Prostate gland (tissue), 2 donors: ENCODE measurements at regions not wholly inside any gene's neighbourhood (a gene's known extent, or its start where the extent isn't known, plus 50 kb on each side); places are given as distances from the start of the nearest gene placed in this dataset.

ENCODE experiments used
- POLR2A ChIP-seq: fragments of 450-650 bp; IDR thresholded peaks from one replicate; pipeline ENCODE4 v1.6.1; 2016; ENCODE audit warnings: antibody characterized with exemption, mild to moderate bottlenecking
- TF ChIP-seq, protein P1 (sequence below), 4 experiments: fragments of 200-600 bp in 2 of 4; fragments of 450-650 bp in 2 of 4; sonication (generic) in 2 of 4; IDR thresholded peaks; 1 replicate in 3 of 4; 2 replicates in 1 of 4; pipeline ENCODE4 v1.5.1; 2016 to 2019; ENCODE audit warnings: antibody characterized with exemption in 4 of 4, mild to moderate bottlenecking in 2 of 4, moderate library complexity in 2 of 4

DNA sequence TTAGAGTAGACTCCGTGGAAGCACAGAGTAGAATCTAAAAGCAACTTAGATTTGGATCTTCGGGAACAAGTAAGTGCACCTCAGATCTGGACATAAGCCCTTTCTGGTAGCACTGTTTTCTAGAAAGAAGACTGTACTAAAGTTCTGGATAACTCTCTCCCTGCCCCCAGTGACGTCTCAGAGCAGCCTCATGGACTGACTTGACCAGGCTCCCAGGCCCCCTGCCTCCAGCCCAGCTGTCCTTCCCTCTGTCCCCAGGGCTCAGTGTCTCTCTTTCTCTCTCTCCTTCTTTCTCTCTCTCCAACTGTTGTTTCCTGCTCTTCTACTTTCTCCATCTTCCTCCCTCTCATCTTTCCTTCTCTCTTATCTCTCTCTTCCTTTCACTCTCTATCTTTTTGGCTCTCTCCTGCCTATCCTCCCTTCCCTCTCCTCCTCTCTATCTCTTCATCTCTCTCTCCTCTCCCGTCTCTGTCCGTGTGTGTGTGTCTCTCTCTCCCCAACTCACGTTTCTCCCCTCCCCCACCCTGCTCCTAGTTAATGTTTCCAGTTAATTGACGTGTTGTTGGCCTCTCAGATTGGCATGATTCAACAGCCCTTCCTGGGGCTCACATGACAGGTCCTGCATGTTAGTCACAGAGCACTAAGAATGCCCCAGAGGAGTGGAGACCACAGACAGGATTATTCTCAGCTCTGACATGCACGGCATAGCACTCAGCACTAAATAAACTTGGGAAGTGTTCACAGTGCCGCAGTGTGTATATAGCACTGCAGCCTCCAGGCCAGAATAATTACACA is 180.4 kb upstream of the FOXQ1 start:
- no peak for TF ChIP-seq POLR2A
- TF ChIP-seq, protein P1, sequence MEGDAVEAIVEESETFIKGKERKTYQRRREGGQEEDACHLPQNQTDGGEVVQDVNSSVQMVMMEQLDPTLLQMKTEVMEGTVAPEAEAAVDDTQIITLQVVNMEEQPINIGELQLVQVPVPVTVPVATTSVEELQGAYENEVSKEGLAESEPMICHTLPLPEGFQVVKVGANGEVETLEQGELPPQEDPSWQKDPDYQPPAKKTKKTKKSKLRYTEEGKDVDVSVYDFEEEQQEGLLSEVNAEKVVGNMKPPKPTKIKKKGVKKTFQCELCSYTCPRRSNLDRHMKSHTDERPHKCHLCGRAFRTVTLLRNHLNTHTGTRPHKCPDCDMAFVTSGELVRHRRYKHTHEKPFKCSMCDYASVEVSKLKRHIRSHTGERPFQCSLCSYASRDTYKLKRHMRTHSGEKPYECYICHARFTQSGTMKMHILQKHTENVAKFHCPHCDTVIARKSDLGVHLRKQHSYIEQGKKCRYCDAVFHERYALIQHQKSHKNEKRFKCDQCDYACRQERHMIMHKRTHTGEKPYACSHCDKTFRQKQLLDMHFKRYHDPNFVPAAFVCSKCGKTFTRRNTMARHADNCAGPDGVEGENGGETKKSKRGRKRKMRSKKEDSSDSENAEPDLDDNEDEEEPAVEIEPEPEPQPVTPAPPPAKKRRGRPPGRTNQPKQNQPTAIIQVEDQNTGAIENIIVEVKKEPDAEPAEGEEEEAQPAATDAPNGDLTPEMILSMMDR (IDR thresholded peaks at IDR 0.05), result no peak
